GM19468 (cell line): ENCODE measurements at regions not wholly inside any gene's neighbourhood (a gene's known extent, or its start where the extent isn't known, plus 50 kb on each side); places are given as distances from the start of the nearest gene placed in this dataset.
"Not testable (repeated sequence)": the region's sequence is repeated elsewhere in the genome, so short reads cannot be mapped to it uniquely, and the experiment has no call there.

Experiments
- ATAC-seq: cut with Tn5 transposase; IDR thresholded peaks from one replicate; pipeline ENCODE4 v1.9.1; 2021; ENCODE audit warnings: mild to moderate bottlenecking, moderate library complexity, moderate number of reproducible peaks; ENCODE audit not compliant: unreplicated experiment; ENCODE audit errors: extremely low read depth

DNA sequence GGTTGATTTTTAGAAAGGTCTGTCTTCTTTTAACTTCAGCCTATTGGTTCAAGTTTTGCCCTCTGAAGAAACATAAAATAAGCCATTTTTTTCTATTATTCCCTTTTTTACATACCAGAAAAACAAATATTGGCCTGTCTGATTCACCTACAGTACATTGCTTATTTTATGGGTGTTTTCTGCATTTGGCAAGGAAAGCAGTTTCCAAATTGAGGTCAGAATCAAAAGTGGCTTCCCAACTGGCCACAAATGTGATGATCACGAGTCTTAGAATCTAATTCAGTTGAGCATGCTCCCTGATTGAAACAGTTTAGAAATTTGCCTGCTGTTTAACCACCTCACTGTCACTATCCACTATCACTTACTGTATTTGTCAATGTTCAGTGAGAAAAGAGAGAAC lies 106.9 kb upstream of the CHMP2B start:
- no peak for ATAC-seq

- no peak for ATAC-seq
Measured at GRCh38 chr3:87109465-87109864, 117.6 kb upstream of the CHMP2B start.

DNA sequence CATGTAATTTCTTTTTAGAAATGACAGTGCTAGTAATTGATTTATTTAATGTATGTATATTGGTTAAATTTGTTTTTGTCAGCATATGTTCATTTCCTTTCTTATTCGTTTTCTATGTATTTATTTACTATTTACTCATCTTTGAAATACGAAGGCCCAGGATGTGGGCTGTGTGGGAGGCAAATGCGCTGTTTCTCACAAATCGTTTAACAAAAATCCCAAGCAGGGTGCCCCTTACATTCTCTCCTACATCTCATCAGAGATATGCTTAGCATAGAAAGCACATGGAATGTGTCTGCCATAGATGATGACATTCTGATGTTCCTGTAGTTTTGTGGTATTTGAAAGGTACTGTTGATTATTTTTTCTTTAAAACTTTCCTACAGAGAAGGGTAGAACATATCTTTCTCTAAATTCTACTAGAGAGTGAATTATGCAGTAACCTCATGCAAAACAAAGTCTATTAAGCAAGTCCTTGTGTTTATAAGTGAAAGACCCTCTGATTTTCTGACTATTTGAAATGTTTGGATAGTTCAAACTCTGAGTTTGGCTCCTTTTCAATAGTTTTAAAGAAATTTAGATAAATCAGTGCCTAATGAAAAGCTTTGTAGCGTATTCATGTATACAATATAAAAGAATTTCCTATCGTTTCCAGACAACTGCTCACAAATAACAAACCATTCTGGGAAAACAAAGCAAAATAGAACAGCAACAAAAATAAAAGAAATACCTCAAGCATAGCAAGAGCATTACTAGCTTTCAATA lies 111.1 kb upstream of the VGLL3 start:
- no peak for ATAC-seq

DNA sequence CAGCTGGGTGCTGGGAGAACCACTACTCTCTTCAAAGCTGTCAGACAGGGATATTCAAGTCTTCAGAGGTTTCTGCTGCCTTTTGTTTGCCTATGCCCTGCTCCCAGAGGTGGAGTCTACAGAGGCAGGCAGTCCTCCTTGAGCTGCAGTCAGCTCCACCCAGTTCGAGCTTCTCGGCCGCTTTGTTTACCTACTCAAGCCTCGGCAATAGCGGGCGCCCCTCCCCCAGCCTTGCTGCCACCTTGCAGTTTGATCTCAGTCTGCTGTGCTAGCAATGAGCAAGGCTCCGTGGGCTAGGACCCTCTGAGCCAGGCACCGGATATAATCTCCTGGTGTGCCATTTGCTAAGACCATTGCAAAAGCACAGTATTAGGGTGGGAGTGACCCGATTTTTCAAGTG lies 106.8 kb upstream of the VGLL3 start:
- not testable (repeated sequence) for ATAC-seq

GRCh38 chr3:87090631-87091030 lies 99.7 kb upstream of the VGLL3 start:
- no peak for ATAC-seq

GRCh38 chr3:87088993-87089841 lies 98.3 kb upstream of the VGLL3 start:
- peak; percentile 29 for ATAC-seq

DNA sequence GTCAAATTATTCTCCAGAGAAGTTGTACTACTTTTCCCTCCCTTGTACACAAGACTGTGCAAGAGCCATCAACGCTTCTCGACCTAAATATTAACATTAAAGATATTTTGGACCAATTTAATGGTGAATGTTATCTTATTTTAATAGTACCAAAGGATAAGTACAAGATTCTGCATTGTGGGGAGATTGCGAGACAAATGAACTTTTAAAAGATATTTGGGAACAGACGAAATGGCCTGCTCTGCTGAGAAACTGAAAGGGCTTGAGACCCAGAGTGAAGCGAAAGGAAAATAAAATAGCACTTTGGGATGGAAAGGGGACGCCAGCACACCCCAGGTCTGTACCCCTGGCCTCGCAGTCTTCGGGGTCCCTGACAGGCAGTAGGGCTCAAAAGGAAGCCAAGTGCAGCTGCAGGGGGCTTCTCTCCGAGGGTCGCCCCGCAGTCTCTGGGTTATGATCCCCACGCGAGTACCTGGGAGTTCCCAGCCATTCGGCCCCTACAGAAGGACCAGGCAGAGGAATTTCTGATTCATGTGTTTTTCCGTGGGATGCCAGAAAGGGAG lies 97.6 kb upstream of the VGLL3 start:
- ATAC-seq = no peak

- ATAC-seq = no peak
Measured at GRCh38 chr3:87084868-87085267, 93.9 kb upstream of the VGLL3 start.

DNA sequence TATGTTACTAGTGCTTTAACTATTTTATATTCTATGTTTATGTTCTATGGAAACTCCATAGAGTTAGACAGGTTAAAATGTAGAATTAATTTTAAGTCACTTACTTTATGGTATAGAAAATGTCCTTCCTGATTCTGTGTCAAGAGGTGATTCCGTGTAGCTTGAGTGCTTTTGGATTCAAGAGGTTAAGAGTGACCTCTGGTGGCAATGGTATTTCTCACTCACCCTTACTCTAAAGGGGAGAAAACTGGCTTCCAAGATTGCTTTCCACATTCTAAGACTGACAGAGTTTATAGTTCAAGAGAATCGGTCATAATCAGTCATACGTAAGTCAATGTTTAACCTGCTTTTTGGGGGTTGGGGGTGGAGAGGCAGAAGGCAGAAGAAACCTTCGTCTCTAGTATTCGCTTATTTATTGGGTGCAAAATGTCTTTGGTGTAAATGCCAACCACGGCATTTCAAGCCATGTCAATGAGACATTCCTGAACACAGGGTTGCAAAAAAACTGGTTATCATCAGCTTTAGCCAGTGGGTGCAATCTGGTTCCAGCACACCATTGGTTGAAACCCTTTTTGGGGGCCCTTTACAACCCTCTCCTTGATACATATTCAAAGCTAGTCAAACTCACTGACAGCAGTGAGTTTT lies 92.0 kb upstream of the VGLL3 start:
- peak; percentile 79 for ATAC-seq

DNA sequence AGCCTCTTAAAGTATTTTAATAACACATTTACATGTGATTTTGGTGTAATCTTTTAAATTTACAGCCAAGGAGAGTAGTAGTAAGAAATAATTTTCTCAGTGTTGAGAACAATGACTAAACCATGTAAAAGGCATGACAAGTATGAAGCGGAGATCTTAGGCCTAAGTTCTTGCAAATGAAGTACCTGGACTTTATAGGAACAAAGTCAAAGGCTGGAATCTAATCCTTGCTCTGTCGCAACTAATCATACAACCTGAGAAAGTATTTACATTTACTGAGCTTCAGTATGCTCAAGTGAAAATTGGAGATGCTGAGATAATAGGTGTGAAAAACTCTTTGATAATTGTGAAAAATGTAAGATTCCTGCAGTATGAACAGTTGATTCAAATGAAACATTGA lies 86.4 kb upstream of the VGLL3 start:
- ATAC-seq = no peak

- no peak for ATAC-seq
Measured at GRCh38 chr3:87076946-87077345, 86.0 kb upstream of the VGLL3 start.

DNA sequence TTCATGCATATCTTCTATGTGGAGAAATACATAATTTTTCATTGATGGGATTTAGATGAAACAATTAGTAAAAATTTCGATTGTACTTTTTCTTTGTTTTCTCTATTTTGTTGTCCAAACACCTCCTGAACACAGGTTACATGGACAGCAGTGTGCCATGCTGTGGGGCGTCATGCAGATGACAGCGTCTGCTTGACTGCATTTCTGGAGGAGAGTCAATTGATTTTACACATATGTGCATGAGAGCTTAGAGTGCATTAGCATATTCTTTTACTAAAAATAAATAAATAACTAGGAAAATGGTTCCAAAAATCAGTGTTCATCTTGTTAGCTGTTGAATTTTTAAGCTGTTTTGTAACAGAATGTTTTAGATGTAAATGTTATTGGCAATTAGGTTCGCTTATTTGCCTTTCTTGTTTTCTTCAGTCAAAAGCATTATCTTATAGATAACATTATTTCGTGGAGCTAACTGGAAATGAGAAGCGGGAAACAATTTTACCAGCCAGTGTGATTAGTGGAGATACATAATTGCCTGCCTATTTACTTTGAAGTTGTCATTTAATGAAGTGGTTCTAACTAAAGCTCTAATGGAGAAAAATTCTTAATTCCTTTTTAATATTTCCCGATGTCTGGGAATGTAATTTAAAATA lies 82.7 kb upstream of the VGLL3 start:
- ATAC-seq = no peak

DNA sequence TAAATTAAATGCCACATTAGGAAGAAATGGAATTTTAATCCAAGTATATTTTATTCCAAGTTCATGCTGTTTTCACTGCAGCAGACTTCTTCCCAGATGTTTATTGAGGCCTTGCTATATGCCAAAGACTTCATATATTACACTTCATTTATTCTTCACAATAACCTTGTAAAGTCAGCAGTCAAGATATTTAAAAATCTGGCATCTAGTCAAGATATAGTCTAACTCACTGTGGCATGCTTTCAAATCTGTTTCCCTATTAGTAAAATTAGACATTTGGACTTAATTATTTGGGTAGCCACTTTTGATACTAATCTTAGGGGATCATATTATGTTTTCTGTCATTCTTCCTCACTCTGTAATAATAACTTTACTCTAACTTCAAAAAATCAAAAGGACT lies 81.5 kb upstream of the VGLL3 start:
- no peak for ATAC-seq

- ATAC-seq = no peak
Measured at GRCh38 chr3:87069971-87070370, 79.0 kb upstream of the VGLL3 start.

- ATAC-seq = no peak
Measured at GRCh38 chr3:87069021-87069420, 78.1 kb upstream of the VGLL3 start.

DNA sequence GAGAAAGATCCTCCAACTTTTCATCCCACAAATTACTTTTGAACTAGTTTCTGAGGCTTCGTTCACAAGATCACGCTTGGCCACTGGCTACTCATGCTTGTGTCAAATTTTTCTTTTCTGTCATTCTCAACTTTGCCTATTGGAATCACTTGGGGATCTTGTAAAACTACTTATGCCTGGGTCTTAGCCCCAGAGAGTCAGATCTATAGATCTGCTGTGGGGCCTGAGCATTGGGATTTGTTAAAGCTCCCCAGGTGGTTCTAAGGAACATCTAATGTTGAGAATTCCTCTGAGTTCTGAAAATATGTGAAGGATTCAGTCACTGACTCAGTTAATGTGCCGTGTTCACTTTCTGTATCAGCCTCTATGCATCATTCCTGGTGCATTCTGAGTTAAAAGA lies 71.7 kb upstream of the VGLL3 start:
- no peak for ATAC-seq

DNA sequence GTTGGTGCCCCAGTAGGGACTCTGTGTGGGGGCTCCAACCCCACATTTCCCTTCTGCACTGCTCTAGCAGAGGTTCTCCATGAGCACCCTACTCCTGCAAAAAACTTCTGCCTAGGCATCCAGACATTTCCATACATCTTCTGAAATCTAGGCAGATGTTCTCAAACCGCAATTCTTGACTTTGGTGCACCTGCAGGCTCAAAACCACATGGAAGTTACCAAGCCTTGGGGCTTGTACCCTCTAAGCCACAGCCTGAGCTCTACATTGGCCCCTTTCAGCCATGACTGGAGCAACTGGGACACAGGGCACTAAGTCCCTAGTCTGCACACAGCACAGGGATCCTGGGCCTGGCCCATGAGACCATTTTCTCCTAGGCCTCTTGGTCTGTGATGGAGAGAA lies 66.5 kb upstream of the VGLL3 start:
- no peak for ATAC-seq

- ATAC-seq = no peak
Measured at GRCh38 chr3:87053553-87053952, 62.6 kb upstream of the VGLL3 start.

DNA sequence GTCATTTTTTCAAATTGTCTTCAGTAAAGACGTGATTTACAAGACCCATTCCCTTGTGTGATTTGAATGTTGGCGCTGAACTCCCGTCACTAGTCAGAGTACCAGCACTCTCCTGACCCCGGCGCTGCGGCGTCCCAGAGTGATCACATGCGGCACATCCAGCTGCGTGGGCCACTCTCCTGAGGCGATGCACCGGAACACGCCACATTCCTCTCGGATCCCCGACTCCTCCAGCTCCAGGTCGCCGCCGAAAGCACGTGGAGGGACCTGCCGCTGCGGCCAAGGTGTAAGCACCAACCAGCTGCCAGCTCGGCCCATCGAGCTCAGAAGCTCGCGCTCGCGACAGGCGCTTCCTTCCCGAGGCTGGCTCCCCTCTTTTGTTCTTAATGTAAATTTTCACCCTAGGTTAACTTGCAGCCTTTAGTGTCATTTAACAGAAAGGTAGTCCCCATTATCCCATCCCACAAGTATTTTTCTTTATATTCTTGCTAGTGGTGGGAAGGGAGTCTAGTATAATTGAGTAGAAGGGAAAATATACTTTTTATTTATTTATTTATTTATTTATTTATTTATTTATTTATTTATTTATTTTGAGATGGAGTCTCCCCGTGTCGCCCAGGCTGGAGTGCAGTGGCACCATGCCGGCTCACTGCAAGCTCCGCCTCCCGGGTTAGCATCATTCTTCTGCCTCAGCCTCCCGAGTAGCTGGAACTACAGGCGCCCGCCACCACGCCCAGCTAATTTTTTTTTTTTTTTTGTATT lies 61.7 kb upstream of the VGLL3 start:
- ATAC-seq = no peak

DNA sequence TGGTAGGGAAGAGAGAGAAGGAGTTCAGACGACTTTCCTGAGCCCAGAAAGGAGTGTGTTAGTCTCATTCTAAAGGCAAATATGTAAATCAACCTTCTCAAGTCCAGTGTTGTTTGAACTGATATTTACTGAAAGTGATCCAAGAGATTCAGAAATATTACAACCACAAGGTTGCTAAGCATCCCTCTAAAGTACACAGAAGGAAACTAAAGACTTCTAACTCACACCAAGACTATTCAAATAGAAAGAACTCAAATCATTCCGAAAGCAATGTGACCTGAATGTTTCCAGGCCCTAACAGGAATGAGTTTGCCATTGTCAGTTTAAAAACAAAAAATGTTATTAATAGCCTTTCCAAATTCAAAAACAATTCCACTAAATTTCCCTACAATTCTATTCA lies 56.9 kb upstream of the VGLL3 start:
- ATAC-seq = no peak
